ENCODE measurements at regions not wholly inside any gene's neighbourhood (a gene's known extent, or its start where the extent isn't known, plus 50 kb on each side); places are given as distances from the start of the nearest gene placed in this dataset.

DNA sequence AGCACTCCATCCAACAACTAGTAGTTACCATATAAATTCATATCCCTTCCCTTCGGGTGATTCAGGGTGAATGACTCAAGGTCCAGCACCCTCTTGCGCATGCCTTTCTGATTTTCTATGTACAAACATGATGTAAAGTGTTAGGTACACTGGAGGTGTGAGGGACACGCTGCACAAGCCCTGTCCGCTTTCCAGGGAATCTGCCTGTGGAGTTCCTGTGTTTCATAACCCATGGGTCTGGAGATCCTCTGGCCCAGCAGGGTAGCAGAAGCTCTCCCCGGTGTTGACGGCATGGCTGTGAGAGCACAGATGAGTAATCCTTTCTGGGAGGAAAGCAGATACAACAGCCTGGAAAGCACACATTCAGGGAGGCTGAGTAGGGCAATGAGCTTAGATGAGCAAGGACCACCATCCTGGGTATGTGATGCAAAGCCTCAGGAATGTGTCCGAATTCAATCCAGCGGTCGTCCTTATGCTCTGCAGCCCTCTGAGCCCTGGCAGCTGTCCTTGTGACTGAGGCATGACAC is 142.9 kb upstream of the TP63 start:
- TF ChIP-seq, protein P1, sequence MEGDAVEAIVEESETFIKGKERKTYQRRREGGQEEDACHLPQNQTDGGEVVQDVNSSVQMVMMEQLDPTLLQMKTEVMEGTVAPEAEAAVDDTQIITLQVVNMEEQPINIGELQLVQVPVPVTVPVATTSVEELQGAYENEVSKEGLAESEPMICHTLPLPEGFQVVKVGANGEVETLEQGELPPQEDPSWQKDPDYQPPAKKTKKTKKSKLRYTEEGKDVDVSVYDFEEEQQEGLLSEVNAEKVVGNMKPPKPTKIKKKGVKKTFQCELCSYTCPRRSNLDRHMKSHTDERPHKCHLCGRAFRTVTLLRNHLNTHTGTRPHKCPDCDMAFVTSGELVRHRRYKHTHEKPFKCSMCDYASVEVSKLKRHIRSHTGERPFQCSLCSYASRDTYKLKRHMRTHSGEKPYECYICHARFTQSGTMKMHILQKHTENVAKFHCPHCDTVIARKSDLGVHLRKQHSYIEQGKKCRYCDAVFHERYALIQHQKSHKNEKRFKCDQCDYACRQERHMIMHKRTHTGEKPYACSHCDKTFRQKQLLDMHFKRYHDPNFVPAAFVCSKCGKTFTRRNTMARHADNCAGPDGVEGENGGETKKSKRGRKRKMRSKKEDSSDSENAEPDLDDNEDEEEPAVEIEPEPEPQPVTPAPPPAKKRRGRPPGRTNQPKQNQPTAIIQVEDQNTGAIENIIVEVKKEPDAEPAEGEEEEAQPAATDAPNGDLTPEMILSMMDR (tag by site-specific recombination; IDR thresholded peaks at IDR 0.05): no peak
- no peak for TF ChIP-seq KLF1 (tag by site-specific recombination; IDR thresholded peaks at IDR 0.05)
- TF ChIP-seq, protein P2, sequence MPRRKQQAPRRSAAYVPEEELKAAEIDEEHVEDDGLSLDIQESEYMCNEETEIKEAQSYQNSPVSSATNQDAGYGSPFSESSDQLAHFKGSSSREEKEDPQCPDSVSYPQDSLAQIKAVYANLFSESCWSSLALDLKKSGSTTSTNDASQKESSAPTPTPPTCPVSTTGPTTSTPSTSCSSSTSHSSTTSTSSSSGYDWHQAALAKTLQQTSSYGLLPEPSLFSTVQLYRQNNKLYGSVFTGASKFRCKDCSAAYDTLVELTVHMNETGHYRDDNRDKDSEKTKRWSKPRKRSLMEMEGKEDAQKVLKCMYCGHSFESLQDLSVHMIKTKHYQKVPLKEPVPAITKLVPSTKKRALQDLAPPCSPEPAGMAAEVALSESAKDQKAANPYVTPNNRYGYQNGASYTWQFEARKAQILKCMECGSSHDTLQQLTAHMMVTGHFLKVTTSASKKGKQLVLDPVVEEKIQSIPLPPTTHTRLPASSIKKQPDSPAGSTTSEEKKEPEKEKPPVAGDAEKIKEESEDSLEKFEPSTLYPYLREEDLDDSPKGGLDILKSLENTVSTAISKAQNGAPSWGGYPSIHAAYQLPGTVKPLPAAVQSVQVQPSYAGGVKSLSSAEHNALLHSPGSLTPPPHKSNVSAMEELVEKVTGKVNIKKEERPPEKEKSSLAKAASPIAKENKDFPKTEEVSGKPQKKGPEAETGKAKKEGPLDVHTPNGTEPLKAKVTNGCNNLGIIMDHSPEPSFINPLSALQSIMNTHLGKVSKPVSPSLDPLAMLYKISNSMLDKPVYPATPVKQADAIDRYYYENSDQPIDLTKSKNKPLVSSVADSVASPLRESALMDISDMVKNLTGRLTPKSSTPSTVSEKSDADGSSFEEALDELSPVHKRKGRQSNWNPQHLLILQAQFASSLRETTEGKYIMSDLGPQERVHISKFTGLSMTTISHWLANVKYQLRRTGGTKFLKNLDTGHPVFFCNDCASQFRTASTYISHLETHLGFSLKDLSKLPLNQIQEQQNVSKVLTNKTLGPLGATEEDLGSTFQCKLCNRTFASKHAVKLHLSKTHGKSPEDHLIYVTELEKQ (tag by site-specific recombination; IDR thresholded peaks at IDR 0.05; ENCODE audit: borderline replicate concordance): no peak
- TF ChIP-seq, protein P3, sequence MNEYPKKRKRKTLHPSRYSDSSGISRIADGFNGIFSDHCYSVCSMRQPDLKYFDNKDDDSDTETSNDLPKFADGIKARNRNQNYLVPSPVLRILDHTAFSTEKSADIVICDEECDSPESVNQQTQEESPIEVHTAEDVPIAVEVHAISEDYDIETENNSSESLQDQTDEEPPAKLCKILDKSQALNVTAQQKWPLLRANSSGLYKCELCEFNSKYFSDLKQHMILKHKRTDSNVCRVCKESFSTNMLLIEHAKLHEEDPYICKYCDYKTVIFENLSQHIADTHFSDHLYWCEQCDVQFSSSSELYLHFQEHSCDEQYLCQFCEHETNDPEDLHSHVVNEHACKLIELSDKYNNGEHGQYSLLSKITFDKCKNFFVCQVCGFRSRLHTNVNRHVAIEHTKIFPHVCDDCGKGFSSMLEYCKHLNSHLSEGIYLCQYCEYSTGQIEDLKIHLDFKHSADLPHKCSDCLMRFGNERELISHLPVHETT (tag by site-specific recombination; IDR thresholded peaks at IDR 0.05): no peak
- no peak for TF ChIP-seq MYNN (tag by site-specific recombination; IDR thresholded peaks at IDR 0.05; ENCODE audit: borderline replicate concordance)
- TF ChIP-seq, protein P4, sequence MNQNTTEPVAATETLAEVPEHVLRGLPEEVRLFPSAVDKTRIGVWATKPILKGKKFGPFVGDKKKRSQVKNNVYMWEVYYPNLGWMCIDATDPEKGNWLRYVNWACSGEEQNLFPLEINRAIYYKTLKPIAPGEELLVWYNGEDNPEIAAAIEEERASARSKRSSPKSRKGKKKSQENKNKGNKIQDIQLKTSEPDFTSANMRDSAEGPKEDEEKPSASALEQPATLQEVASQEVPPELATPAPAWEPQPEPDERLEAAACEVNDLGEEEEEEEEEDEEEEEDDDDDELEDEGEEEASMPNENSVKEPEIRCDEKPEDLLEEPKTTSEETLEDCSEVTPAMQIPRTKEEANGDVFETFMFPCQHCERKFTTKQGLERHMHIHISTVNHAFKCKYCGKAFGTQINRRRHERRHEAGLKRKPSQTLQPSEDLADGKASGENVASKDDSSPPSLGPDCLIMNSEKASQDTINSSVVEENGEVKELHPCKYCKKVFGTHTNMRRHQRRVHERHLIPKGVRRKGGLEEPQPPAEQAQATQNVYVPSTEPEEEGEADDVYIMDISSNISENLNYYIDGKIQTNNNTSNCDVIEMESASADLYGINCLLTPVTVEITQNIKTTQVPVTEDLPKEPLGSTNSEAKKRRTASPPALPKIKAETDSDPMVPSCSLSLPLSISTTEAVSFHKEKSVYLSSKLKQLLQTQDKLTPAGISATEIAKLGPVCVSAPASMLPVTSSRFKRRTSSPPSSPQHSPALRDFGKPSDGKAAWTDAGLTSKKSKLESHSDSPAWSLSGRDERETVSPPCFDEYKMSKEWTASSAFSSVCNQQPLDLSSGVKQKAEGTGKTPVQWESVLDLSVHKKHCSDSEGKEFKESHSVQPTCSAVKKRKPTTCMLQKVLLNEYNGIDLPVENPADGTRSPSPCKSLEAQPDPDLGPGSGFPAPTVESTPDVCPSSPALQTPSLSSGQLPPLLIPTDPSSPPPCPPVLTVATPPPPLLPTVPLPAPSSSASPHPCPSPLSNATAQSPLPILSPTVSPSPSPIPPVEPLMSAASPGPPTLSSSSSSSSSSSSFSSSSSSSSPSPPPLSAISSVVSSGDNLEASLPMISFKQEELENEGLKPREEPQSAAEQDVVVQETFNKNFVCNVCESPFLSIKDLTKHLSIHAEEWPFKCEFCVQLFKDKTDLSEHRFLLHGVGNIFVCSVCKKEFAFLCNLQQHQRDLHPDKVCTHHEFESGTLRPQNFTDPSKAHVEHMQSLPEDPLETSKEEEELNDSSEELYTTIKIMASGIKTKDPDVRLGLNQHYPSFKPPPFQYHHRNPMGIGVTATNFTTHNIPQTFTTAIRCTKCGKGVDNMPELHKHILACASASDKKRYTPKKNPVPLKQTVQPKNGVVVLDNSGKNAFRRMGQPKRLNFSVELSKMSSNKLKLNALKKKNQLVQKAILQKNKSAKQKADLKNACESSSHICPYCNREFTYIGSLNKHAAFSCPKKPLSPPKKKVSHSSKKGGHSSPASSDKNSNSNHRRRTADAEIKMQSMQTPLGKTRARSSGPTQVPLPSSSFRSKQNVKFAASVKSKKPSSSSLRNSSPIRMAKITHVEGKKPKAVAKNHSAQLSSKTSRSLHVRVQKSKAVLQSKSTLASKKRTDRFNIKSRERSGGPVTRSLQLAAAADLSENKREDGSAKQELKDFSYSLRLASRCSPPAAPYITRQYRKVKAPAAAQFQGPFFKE (tag by site-specific recombination; IDR thresholded peaks at IDR 0.05; ENCODE audit: borderline replicate concordance): no peak
- TF ChIP-seq, protein P5, sequence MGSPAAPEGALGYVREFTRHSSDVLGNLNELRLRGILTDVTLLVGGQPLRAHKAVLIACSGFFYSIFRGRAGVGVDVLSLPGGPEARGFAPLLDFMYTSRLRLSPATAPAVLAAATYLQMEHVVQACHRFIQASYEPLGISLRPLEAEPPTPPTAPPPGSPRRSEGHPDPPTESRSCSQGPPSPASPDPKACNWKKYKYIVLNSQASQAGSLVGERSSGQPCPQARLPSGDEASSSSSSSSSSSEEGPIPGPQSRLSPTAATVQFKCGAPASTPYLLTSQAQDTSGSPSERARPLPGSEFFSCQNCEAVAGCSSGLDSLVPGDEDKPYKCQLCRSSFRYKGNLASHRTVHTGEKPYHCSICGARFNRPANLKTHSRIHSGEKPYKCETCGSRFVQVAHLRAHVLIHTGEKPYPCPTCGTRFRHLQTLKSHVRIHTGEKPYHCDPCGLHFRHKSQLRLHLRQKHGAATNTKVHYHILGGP (tag by site-specific recombination; IDR thresholded peaks at IDR 0.05): no peak
- TF ChIP-seq, protein P6, sequence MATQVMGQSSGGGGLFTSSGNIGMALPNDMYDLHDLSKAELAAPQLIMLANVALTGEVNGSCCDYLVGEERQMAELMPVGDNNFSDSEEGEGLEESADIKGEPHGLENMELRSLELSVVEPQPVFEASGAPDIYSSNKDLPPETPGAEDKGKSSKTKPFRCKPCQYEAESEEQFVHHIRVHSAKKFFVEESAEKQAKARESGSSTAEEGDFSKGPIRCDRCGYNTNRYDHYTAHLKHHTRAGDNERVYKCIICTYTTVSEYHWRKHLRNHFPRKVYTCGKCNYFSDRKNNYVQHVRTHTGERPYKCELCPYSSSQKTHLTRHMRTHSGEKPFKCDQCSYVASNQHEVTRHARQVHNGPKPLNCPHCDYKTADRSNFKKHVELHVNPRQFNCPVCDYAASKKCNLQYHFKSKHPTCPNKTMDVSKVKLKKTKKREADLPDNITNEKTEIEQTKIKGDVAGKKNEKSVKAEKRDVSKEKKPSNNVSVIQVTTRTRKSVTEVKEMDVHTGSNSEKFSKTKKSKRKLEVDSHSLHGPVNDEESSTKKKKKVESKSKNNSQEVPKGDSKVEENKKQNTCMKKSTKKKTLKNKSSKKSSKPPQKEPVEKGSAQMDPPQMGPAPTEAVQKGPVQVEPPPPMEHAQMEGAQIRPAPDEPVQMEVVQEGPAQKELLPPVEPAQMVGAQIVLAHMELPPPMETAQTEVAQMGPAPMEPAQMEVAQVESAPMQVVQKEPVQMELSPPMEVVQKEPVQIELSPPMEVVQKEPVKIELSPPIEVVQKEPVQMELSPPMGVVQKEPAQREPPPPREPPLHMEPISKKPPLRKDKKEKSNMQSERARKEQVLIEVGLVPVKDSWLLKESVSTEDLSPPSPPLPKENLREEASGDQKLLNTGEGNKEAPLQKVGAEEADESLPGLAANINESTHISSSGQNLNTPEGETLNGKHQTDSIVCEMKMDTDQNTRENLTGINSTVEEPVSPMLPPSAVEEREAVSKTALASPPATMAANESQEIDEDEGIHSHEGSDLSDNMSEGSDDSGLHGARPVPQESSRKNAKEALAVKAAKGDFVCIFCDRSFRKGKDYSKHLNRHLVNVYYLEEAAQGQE (tag by site-specific recombination; IDR thresholded peaks at IDR 0.05): no peak

Measured in HEK293 (cell line).